C4-2B (cell line): ENCODE measurements at regions not wholly inside any gene's neighbourhood (a gene's known extent, or its start where the extent isn't known, plus 50 kb on each side); places are given as distances from the start of the nearest gene placed in this dataset.

Source experiments
- H3K27ac ChIP-seq: fragments of 450-650 bp; 2 replicates; pipeline ENCODE4 v1.5.1; 2017
- ZFX ChIP-seq: fragments of 450-650 bp; IDR thresholded peaks from 2 replicates; pipeline ENCODE4 v1.6.1; 2017
- TF ChIP-seq, protein P1 (sequence below): fragments of 450-650 bp; conservative IDR thresholded peaks from 2 replicates; pipeline ENCODE4 v1.5.1; 2017; ENCODE audit warnings: mild to moderate bottlenecking

DNA sequence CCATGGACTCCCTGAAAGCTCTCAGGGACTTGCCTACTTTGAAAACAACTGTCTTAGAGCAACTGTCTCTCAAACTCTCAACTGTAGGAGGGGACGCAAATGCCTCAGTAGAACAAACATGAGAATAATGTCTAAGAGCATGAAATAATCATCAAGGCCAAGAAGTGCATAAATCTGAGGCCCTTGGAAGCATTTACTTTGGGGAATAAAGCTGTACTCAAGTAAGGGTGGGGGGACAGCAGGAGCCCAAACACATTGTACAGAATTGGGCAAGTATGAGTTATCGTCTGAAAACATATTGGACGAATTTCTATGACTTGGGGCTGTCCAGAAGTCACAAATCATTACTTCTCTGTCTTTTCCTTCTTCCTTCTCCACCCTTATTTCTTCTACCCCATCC, 96.3 kb upstream of the HMHB1 start:
- no peak overlapping the region for H3K27ac ChIP-seq
- no peak for TF ChIP-seq ZFX
- TF ChIP-seq, protein P1, sequence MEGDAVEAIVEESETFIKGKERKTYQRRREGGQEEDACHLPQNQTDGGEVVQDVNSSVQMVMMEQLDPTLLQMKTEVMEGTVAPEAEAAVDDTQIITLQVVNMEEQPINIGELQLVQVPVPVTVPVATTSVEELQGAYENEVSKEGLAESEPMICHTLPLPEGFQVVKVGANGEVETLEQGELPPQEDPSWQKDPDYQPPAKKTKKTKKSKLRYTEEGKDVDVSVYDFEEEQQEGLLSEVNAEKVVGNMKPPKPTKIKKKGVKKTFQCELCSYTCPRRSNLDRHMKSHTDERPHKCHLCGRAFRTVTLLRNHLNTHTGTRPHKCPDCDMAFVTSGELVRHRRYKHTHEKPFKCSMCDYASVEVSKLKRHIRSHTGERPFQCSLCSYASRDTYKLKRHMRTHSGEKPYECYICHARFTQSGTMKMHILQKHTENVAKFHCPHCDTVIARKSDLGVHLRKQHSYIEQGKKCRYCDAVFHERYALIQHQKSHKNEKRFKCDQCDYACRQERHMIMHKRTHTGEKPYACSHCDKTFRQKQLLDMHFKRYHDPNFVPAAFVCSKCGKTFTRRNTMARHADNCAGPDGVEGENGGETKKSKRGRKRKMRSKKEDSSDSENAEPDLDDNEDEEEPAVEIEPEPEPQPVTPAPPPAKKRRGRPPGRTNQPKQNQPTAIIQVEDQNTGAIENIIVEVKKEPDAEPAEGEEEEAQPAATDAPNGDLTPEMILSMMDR = no peak

DNA sequence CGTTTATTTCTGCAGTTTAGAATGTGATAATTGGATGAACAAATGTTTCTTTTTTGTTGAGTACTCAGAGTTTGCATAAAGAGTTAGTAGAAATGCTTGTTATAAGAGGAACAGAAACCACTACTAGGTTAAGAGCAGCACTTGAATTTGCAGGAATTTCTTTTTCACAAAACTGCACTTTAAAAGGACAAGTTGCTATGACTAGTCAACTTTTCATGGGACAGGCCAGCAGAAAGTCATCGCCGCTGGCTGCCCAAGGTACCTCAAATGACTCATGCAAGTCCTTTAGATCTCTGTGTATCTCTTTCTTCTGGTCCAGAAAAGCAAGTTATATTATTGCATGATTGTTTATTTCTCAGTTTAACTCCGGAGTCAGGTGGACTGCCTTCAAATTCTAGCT, 97.3 kb upstream of the HMHB1 start:
- no peak overlapping the region for H3K27ac ChIP-seq
- TF ChIP-seq, protein P1 = no peak
- TF ChIP-seq ZFX = no peak

GRCh38 chr5:143713047-143714003, 98.6 kb upstream of the HMHB1 start:
- TF ChIP-seq ZFX = no peak
- TF ChIP-seq, protein P1 = no peak

DNA sequence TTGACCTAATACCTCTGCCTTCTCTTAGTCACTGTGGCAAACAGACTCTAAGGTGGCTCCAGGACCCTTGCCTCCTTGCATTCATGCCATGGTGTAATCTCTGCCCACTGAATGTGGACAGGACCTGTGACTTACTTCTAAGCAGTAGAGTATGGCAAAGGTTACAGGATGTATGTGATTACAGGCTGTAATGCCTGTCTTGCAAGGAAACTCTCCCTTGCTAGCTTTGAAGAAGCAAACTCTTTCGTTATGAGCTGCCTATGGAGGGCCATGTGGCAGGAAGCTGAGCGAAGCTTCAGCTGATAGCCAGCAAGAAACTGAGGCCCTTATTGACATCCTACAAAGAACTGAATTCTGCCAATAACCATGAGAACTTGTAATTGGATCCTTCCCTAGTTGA, 103.3 kb upstream of the HMHB1 start:
- no peak for TF ChIP-seq ZFX
- TF ChIP-seq, protein P1 = no peak
- H3K27ac ChIP-seq = no peak overlapping the region

More at GRCh38 chr5:143713047-143714003, 98.6 kb upstream of the HMHB1 start:
- H3K27ac ChIP-seq = no peak overlapping the region

- no peak overlapping the region for H3K27ac ChIP-seq
- TF ChIP-seq ZFX = no peak
- TF ChIP-seq, protein P1 = no peak
These were observed 104.2 kb upstream of the HMHB1 start for GRCh38 chr5:143707806-143708205.

- no peak overlapping the region for H3K27ac ChIP-seq
These were observed 106.6 kb upstream of the HMHB1 start for GRCh38 chr5:143705381-143705780.

GRCh38 chr5:143703659-143704058, 108.3 kb upstream of the HMHB1 start:
- H3K27ac ChIP-seq = no peak overlapping the region
- no peak for TF ChIP-seq ZFX
- TF ChIP-seq, protein P1 = no peak

More at GRCh38 chr5:143705381-143705780, 106.6 kb upstream of the HMHB1 start:
- TF ChIP-seq, protein P1 = no peak
- no peak for TF ChIP-seq ZFX
